ENCODE measurements at regions not wholly inside any gene's neighbourhood (a gene's known extent, or its start where the extent isn't known, plus 50 kb on each side); places are given as distances from the start of the nearest gene placed in this dataset.

- TF ChIP-seq NR2C2 (CRISPR knock-in tag; IDR thresholded peaks at IDR 0.05) (no peak), ATF1 (CRISPR knock-in tag; IDR thresholded peaks at IDR 0.05) (no peak), ZNF121 (CRISPR knock-in tag; IDR thresholded peaks at IDR 0.05) (no peak), CREM (CRISPR knock-in tag; IDR thresholded peaks at IDR 0.05) (no peak), SMAD3 (CRISPR knock-in tag; IDR thresholded peaks at IDR 0.05; ENCODE audit: borderline replicate concordance) (no peak), ZBTB43 (CRISPR knock-in tag; IDR thresholded peaks at IDR 0.05) (no peak)
- TF ChIP-seq, protein P1, sequence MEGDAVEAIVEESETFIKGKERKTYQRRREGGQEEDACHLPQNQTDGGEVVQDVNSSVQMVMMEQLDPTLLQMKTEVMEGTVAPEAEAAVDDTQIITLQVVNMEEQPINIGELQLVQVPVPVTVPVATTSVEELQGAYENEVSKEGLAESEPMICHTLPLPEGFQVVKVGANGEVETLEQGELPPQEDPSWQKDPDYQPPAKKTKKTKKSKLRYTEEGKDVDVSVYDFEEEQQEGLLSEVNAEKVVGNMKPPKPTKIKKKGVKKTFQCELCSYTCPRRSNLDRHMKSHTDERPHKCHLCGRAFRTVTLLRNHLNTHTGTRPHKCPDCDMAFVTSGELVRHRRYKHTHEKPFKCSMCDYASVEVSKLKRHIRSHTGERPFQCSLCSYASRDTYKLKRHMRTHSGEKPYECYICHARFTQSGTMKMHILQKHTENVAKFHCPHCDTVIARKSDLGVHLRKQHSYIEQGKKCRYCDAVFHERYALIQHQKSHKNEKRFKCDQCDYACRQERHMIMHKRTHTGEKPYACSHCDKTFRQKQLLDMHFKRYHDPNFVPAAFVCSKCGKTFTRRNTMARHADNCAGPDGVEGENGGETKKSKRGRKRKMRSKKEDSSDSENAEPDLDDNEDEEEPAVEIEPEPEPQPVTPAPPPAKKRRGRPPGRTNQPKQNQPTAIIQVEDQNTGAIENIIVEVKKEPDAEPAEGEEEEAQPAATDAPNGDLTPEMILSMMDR (IDR thresholded peaks at IDR 0.05): no peak
- TF ChIP-seq, protein P2, sequence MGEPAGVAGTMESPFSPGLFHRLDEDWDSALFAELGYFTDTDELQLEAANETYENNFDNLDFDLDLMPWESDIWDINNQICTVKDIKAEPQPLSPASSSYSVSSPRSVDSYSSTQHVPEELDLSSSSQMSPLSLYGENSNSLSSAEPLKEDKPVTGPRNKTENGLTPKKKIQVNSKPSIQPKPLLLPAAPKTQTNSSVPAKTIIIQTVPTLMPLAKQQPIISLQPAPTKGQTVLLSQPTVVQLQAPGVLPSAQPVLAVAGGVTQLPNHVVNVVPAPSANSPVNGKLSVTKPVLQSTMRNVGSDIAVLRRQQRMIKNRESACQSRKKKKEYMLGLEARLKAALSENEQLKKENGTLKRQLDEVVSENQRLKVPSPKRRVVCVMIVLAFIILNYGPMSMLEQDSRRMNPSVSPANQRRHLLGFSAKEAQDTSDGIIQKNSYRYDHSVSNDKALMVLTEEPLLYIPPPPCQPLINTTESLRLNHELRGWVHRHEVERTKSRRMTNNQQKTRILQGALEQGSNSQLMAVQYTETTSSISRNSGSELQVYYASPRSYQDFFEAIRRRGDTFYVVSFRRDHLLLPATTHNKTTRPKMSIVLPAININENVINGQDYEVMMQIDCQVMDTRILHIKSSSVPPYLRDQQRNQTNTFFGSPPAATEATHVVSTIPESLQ (CRISPR knock-in tag; IDR thresholded peaks at IDR 0.05): no peak
- TF ChIP-seq, protein P3, sequence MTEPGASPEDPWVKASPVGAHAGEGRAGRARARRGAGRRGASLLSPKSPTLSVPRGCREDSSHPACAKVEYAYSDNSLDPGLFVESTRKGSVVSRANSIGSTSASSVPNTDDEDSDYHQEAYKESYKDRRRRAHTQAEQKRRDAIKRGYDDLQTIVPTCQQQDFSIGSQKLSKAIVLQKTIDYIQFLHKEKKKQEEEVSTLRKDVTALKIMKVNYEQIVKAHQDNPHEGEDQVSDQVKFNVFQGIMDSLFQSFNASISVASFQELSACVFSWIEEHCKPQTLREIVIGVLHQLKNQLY (CRISPR knock-in tag; IDR thresholded peaks at IDR 0.05): no peak
These were observed 187.8 kb downstream of the NXNL2 start for GRCh38 chr9:88722753-88723152.

All from WTC11 (cell line).